Mesothelial cell of epicardium (in vitro differentiated cells): ENCODE measurements at regions not wholly inside any gene's neighbourhood (a gene's known extent, or its start where the extent isn't known, plus 50 kb on each side); places are given as distances from the start of the nearest gene placed in this dataset.

ENCODE experiments used
- DNase-seq, 2 experiments: peaks; one replicate each; pipeline ENCODE4 v3.0.0; 2021; ENCODE audit warnings: low spot score in 2 of 2; ENCODE audit not compliant: unreplicated experiment in 2 of 2
- H3K27ac Mint-ChIP-seq: 2 replicates; pipeline ENCODE4 v1.8.0; 2021; ENCODE audit warnings: mixed read lengths
- H3K27me3 Mint-ChIP-seq: 2 replicates; pipeline ENCODE4 v1.8.0; 2021; ENCODE audit warnings: low read depth, mixed read lengths
- H3K36me3 Mint-ChIP-seq: 2 replicates; pipeline ENCODE4 v1.8.0; 2021; ENCODE audit warnings: mixed read lengths
- H3K4me1 Mint-ChIP-seq: 2 replicates; pipeline ENCODE4 v1.8.0; 2021; ENCODE audit warnings: mixed read lengths
- H3K4me3 Mint-ChIP-seq: 2 replicates; pipeline ENCODE4 v1.8.0; 2021; ENCODE audit warnings: mild to moderate bottlenecking, moderate library complexity, mixed read lengths
- H3K9me3 Mint-ChIP-seq: 2 replicates; pipeline ENCODE4 v1.8.0; 2021; ENCODE audit warnings: mixed read lengths
- CTCF ChIP-seq: fragments of 200-600 bp; sonication (generic); IDR thresholded peaks from one replicate; pipeline ENCODE4 v1.5.0; 2021; ENCODE audit warnings: antibody characterized with exemption; ENCODE audit not compliant: unreplicated experiment

- H3K36me3 Mint-ChIP-seq, result no peaks in the 10 kb centered on the region
- no peaks in the 10 kb centered on the region for H3K4me1 Mint-ChIP-seq
- TF ChIP-seq CTCF, result peak; percentile 52
- H3K9me3 Mint-ChIP-seq, result no peaks in the 10 kb centered on the region
- no peak overlapping the region for H3K4me3 Mint-ChIP-seq
- peak in 1 of 2 experiments; percentile 48 for DNase-seq
- H3K27me3 Mint-ChIP-seq, result peaks cover 53% of the 10 kb centered on the region
- H3K27ac Mint-ChIP-seq, result no peak overlapping the region
These were observed 75.3 kb upstream of the OR4E1 start for GRCh38 chr14:21748869-21749303.

GRCh38 chr14:21735639-21736307 lies 62.2 kb upstream of the OR4E1 start:
- H3K4me1 Mint-ChIP-seq, result no peaks in the 10 kb centered on the region
- H3K9me3 Mint-ChIP-seq, result no peaks in the 10 kb centered on the region
- TF ChIP-seq CTCF, result no peak
- DNase-seq, result no peak
- peaks cover 68% of the 10 kb centered on the region for H3K27me3 Mint-ChIP-seq
- H3K27ac Mint-ChIP-seq, result no peak overlapping the region
- H3K36me3 Mint-ChIP-seq, result no peaks in the 10 kb centered on the region
- no peak overlapping the region for H3K4me3 Mint-ChIP-seq

GRCh38 chr14:21735200-21735599 lies 61.6 kb upstream of the OR4E1 start:
- TF ChIP-seq CTCF, result no peak
- no peaks in the 10 kb centered on the region for H3K9me3 Mint-ChIP-seq
- no peak for DNase-seq
- H3K27ac Mint-ChIP-seq, result no peak overlapping the region
- no peak overlapping the region for H3K4me3 Mint-ChIP-seq
- no peaks in the 10 kb centered on the region for H3K4me1 Mint-ChIP-seq
- no peaks in the 10 kb centered on the region for H3K36me3 Mint-ChIP-seq
- peaks cover 66% of the 10 kb centered on the region for H3K27me3 Mint-ChIP-seq

GRCh38 chr14:21734457-21735074 lies 60.9 kb upstream of the OR4E1 start:
- Mint-ChIP-seq H3K36me3 (no peaks in the 10 kb centered on the region), H3K4me1 (no peaks in the 10 kb centered on the region), H3K27me3 (peaks cover 66% of the 10 kb centered on the region), H3K4me3 (no peak overlapping the region), H3K27ac (no peak overlapping the region), H3K9me3 (no peaks in the 10 kb centered on the region)
- peak; percentile 81 for TF ChIP-seq CTCF
- no peak for DNase-seq

- no peak for DNase-seq
- H3K36me3 Mint-ChIP-seq, result no peaks in the 10 kb centered on the region
- no peak overlapping the region for H3K27ac Mint-ChIP-seq
- H3K4me3 Mint-ChIP-seq, result no peak overlapping the region
- no peaks in the 10 kb centered on the region for H3K4me1 Mint-ChIP-seq
- H3K27me3 Mint-ChIP-seq, result peaks cover 67% of the 10 kb centered on the region
- TF ChIP-seq CTCF, result no peak
- no peaks in the 10 kb centered on the region for H3K9me3 Mint-ChIP-seq
These were observed 56.1 kb upstream of the OR4E1 start for GRCh38 chr14:21729703-21730233.
